GM21529 (cell line): ENCODE measurements at regions not wholly inside any gene's neighbourhood (a gene's known extent, or its start where the extent isn't known, plus 50 kb on each side); places are given as distances from the start of the nearest gene placed in this dataset.
"Not testable (repeated sequence)": the region's sequence is repeated elsewhere in the genome, so short reads cannot be mapped to it uniquely, and the experiment has no call there.

Experiments
- ATAC-seq: cut with Tn5 transposase; IDR thresholded peaks from one replicate; pipeline ENCODE4 v1.9.1; 2021; ENCODE audit not compliant: unreplicated experiment

DNA sequence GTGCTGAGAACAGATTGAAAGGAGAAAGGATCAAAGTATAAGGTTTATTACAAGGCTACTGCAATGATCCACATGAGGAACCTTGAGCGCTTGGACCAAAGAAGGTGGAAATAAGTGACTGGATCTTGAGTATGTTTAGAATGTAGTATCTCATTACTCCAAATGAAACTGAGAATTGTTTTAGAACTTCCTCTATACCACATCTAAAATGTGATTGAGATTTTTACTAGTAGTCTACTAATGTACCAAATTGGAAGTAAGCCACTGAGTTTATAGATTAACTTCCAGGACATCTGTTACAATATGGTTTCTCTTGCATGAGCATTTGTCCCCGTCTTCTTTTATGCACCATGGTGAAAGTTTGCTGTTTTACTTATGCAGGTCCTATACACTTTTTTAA lies 300.5 kb downstream of the SUCLG1 start:
- ATAC-seq, result peak; percentile 59

DNA sequence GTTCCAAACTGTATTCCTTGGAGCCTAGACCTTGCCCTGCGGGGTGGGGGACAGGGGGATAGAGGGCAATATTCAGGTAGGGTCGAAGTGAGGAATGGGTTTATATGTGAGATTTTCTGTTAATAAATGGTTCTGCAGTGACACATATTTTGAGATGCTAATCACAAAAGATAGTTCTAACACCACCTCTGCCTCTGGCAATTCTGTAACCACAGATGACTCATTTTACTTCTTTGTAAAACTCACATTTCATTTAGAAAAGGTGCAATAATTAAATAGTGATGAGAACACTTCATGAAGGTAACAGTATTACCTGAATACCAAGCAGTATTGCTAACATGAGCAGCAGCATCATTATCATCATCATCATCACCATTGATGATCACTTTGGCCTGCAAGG lies 306.6 kb downstream of the SUCLG1 start:
- ATAC-seq, result no peak

DNA sequence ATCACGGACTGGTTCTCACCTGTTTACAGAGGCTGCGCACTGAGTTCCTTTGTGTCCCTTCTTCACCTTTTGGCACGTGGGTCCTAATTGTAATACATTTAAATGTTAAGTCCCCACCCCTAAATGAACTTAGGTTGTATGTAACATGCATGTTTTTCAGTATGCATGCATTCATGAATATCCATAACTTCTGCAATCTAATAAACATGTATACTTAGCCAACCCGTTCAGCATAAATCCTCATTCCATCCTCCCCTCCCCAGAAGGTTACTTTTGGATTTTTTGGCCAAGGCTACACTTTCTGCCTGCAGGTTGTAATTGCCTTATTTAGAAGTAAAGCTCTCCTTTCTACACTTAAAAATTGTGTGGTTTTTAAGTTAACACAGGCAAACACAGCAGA lies 314.7 kb downstream of the SUCLG1 start:
- no peak for ATAC-seq

DNA sequence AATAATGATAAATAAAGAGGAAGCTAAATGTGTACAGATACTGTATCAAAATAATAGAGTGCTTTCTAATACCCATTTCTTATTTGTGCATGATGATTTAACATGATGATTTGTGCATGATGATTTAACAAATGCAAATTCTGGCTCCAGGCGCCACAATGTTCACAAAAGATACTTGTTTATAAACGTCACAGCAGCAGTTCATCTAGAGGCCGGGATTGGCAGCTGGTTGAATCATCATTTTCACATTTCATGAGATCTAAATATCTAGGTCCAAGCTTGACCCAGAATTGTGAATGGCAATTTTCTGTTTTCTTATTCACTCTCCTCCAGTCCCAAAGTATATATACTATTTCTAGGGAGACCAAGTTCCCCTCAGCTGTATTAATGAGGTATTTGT lies 322.0 kb downstream of the SUCLG1 start:
- no peak for ATAC-seq

DNA sequence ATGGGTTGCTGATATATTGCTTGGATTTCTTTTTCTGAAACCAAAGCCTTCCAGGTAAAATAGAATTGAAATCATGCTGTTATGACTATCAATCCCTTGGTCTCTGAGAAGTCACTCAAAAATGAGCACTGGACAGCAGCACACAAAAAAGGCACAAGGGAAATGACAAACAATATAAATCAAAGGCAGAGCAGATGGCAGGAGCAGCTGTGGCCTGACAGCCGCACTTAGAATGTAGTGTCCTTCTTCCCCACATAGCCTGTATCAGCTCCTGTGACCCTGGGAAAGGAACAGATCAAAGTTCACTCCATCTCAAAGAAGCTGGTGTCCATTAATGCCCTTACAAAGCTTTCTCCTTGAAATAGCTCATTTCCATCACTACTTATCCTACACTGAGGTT lies 326.7 kb downstream of the SUCLG1 start:
- no peak for ATAC-seq

DNA sequence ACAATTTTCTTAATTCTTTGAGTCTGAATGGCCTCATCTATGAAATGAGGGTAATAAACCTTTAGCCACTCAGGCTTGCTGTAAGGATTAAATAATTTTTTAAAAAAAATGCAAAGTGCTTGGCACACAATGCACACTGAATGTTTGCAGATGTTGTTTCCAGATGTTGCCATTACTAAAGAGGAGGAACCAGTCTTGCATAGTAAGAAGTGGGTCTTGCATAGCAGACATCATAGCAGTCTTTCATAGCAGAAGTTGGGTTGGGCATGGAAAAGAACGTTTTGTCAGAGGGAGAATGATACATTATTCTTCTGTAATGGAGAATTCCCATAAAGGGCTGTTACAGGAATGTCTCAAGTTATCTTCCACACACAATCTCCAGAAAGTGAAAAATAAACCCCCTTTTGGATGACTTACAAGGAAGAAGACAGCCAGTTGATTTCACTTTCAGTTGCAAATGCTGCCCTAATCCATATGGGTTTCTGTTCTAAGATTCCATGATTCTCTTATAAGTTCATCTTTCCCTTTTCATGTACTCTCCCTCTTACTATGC lies 327.7 kb downstream of the SUCLG1 start:
- ATAC-seq, result no peak

DNA sequence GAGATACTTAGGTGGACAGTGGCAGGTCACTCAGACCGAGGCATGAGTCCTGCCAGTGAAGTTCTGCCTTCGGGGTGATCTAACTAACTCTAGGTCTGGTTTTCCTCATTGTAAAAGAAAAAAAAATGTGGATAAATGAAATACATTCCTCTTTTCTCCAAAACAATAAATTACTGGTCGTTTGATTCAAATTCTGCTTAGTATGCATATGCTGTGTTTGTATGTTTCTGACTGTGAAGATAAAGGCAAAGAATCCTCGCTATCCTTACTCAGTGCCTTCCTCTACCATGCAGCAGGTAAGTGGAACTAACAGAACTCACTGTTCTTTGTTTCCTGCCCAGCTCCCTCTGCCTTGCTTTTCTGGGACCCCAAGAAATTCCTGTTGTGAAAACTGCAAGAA lies 330.1 kb downstream of the SUCLG1 start:
- ATAC-seq, result no peak

DNA sequence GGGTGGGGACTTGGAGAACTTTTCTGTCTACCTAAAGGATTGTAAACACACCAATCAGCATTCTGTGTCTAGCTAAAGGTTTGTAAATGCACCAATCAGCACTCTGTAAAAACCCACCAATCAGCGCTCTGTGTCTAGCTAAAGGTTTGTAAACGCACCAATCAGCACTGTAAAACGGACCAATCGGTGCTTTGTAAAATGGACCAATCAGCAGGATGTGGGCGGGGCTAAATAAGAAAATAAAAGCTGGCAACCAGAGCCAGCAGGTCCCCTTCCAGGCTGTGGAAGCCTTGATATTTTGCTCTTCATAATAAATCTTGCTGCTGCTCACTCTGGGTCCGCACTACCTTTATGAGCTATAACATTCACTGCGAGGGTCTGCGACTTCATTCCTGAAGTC lies 331.3 kb downstream of the SUCLG1 start:
- not testable (repeated sequence) for ATAC-seq

DNA sequence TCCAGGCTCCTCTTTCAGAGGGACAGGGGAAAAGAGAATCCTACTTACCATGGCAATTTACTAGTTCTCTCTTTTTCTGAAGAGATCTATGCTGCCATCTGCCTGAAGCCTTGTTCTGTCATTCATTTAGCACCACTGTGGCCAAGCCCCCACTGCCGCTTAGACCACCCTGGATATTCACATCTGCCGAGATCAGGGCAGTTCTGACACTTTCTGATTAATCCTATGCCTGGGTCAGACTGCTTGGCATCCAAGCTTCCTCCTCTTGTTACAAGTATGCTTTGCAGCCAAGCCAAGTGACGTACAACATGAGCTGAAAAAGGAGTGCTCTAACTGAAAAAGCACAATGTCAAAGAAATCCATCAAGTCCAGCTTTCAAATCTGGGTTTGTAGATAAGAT lies 332.6 kb downstream of the SUCLG1 start:
- no peak for ATAC-seq

DNA sequence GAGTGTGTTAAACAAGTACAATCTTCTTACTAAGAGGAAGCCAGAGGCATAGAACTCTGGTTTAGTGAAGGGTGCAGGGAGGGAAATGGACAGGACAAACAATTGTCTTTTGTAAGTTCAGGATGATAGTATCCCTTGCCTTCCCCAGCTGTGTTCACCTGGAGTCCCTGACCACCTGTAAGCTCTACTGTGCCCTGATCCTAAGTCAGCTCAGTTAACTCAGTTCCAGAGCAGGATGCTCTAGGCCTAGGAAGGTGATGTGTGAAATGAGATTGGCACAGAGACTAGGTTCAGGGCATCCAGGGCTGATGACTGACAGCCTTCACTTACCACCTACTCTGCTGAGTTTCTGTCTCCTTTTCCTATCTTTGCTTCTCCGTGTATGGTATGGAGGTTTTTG lies 333.0 kb downstream of the SUCLG1 start:
- no peak for ATAC-seq

DNA sequence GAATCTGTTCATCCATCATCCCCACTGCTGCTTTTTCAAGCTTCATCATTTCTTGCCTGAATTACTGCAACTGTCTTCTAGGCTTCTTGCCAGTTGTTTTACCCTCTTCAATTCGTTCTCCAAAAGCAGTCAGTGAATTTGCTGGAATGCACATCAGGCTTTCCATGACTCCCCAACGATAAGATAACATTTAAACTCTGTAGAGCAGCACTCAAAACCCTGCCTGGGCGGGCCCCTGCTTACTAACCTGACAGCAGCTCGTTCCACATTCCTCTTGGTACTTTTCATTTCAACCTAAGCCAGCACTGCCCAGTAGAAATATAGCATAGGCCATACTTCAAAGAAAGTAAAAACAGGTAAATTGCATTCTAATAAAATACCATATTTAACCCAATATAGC lies 342.9 kb downstream of the SUCLG1 start:
- no peak for ATAC-seq

DNA sequence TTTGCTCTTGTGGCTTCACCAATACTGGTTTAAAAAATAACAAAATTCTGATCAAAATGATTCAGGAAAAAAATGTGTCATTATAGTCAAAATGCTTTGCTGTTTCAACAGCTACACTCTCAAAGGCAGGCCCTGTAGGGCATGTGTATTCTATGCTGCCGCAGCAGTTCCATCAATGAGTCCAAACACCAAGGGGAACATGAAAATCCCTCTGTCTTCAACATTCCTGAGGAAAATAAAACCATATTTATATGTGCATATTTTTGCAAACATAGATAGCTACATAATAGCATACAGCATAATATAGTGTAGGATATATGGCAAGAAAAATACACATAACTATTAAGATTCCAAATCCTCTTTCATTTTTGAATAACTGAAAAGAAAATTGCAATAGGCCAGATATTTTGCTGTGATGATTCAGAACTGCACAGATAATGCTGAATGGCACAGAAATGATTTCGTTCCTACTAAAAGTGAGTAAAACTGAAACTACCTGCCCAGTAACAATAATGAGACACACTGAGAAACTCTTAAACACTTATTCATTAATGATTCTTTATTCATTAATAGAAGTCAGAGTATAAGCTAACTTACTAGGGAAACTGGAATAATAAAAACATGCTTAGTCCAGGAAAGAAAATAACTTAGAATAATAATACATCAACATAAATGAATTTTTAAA lies 343.8 kb downstream of the SUCLG1 start:
- ATAC-seq, result peak; percentile 93

DNA sequence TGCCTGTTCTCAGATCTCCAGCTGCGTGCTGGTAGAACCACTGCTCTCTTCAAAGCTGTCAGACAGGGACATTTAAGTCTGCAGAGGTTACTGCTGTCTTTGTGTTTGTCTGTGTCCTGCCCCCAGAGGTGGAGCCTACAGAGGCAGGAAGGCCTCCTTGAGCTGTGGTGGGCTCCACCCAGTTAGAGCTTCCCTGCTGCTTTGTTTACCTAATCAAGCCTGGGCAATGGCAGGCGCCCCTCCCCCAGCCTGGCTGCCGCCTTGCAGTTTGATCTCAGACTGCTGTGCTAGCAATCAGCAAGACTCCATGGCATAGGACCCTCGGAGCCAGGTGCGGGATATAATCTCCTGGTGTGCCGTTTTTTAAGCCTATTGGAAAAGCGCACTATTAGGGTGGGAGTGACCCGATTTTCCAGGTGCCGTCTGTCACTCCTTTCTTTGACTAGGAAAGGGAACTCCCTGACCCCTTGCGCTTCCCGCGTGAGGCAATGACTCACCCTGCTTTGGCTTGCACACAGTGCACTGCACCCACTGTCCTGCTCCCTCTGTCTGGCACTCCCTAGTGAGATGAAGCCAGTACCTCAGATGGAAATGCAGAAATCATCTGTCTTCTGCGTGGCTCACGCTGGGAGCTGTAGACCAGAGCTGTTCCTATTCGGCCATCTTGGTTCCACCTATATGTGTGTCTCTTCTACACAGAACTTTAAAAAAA lies 355.1 kb downstream of the SUCLG1 start:
- not testable (repeated sequence) for ATAC-seq

DNA sequence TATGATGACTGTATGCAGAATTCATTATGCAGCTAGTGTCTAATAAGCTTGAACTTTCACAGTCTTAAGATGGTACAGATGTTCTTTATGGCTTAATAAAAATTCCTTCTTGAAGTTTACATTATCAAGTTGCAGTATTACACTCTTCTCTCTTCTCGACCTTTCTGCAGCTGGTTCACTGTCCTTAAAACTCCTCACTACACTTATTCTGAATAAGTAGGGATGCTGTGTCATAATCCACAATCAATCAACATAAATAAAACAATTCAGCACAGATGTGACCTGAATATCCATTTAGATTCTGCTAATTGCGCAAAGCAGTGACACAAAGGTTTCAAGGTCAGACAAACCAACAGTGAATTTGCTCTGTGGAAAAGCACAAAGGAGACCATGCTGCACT lies 356.8 kb downstream of the SUCLG1 start:
- ATAC-seq, result no peak

DNA sequence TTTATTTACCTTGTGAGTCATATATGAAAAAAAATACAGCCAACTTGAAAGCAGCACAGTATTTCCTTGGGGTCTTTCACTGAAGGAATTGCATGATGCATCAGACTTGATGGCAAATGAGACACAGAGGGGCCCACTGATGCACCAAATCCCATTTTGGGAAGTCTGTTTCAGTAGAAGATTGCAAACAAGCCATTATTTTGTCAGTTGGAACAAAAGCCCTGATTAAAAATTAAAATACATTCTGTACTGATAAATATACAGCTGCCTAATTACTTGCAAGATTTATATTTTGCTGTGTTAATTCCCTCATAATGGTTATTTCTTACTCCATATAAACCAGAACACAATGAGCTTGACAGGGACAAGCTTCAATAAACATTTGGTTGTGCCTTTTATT lies 370.4 kb downstream of the SUCLG1 start:
- no peak for ATAC-seq

DNA sequence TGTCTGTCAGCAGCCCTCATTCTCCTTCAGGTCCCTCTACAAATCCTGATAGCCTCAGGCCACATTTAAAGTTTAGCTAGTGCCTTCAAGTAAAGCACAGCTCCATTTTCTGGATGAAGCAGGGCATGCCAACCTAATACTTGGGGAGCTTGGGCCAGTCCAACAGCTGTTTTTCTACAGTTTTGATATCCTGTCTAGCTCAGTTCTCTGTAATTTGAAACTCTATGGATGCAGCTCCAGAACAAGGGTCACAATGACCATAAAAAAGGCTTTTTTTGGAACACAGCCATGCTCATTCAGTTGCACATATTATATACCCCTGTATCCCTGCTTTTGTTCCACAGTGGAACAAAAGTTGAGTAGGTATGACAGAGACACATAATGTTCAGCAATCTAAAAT lies 373.5 kb downstream of the SUCLG1 start:
- no peak for ATAC-seq

DNA sequence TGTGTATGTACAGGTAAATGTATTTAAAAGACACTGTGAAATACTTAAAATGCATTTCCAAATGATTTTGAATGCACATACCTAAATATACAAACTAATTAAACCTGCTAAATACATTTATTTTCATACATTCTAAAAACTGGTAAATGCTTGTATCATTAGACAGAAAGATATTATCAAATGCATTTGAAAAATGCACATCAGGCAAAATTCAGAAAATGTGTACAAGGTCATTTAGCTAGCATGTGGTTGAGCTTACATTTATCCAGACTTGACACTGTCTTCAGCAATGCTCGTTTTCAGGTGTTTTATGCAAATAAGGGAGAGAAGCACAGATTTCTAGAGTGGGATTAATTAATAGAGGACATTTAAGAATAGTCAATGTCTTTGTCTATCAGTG lies 374.2 kb downstream of the SUCLG1 start:
- ATAC-seq, result no peak

DNA sequence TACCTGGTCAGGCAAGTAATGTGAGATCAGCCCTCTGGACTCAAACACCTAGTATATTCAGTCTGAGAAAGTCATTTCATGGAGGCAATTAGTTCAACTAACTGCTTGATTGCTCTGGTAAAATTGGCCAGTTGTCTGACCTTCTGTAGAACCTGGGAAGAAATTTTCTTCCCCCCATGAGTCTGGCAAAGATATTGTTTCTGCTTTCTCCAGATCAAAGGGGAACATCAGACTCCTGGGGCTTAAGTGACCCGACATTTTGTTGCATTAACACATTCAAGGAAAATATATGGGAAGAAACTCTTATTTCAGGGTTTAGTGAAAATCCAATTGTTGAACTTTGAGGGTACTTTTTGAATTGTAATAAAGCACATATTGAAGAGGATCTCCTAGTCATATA lies 375.1 kb downstream of the SUCLG1 start:
- no peak for ATAC-seq

DNA sequence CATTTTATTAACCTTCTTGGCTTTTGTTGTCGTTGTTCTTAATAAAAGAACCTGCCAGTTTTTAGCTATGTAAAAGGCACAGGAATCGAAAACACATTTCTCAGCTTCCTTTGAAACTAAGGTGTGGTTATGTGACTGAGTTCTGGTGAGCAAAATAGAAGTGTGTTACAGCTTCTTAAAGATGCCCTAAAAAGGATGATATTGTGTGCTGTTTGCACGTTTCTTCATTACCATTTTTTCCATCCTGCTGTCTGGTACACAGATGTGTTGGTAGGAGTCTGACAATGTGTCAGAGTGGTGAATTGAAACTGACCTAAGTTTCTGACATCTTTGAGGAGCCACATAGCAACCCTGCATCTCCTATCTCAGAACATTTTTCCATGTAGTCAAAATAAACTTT lies 380.6 kb downstream of the SUCLG1 start:
- ATAC-seq, result no peak

DNA sequence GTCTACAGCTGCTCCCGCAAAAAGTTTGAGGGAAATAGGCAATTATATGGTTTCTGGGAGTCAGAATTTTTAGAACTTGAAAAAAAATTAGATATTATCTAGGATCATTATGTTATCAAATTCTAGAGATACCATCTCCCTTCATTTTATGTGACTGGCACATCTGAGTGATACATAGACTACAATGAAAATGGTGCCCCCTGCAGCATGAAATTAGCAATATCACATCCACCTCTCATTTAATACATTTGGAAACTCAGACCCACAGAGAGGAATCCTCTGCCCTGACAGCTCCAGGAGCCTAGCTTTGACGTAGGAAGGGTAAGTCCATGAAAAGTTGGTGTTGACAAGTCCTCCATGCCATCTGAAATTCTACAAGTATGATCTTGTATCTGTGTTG lies 381.6 kb downstream of the SUCLG1 start:
- ATAC-seq, result no peak

DNA sequence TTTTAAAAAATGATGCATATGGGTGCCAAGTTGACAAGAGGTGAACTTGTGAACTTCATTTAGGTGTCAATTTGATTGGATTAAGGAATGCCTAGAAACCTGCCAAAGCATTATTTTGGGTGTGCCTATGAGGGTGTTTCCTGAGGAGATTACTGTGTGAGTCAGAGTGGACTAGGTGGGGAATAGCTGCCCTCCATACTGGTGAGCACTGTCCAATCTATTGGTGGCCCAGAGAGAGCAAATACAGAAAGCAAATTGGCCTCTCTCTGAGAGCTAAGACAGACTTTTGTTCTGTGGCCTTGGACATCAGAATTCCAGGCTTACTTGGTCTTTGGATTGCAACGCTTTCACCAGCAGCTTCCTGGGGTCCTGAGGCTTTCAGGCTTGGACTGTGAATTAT lies 388.0 kb downstream of the SUCLG1 start:
- ATAC-seq, result no peak

DNA sequence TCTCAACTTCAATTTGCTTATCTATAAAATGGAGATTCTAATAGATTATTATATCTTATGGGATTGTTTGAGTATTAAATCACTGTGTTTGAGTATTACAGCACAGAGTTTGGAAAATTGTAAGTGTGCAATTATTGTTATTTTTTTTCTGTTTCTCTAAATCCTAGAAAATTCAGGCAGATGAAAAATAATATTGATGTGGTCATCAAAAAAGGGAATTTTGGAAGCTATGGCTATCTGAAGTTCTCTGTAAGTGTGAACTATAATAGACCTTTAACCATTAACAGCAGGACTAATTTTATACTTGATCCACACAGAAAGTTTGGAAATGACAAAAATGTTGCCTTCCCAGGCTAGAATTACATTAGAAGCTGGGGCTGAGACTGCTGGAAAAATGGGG lies 393.2 kb downstream of the SUCLG1 start:
- no peak for ATAC-seq
